Neural cell (in vitro differentiated cells): ENCODE measurements at regions not wholly inside any gene's neighbourhood (a gene's known extent, or its start where the extent isn't known, plus 50 kb on each side); places are given as distances from the start of the nearest gene placed in this dataset.
A peak's percentile ranks its signal among the peaks of the same experiment; 100 is the strongest.
"Not testable (repeated sequence)": the region's sequence is repeated elsewhere in the genome, so short reads cannot be mapped to it uniquely, and the experiment has no call there.

Experiments
- H2AFZ ChIP-seq: fragments of 200-600, 300-800 bp; sonication (generic), shearing (Covaris generic); 2 replicates; pipeline ENCODE4 v1.6.0; 2014; ENCODE audit warnings: low read depth, mild to moderate bottlenecking, antibody characterized with exemption, low read length, moderate library complexity
- H3F3A ChIP-seq: fragments of 200-600 bp; shearing (Covaris generic); 2 replicates; pipeline ENCODE4 v1.6.1; 2016; ENCODE audit warnings: mild to moderate bottlenecking, moderate library complexity, mixed read lengths, antibody characterized with exemption, low read length; ENCODE audit not compliant: insufficient read depth, poor library complexity, severe bottlenecking
- H3K27ac ChIP-seq: fragments of 200-600, 300-800 bp; sonication (generic), shearing (Covaris generic); 2 replicates; pipeline ENCODE4 v1.5.1; 2014; ENCODE audit warnings: mild to moderate bottlenecking, low read length, moderate library complexity
- H3K27me3 ChIP-seq: fragments of 300-800, 200-600 bp; sonication (generic), shearing (Covaris generic); 2 replicates; pipeline ENCODE4 v1.6.0; 2014; ENCODE audit warnings: mild to moderate bottlenecking, low read depth, low read length, moderate library complexity; ENCODE audit not compliant: insufficient read depth
- H3K36me3 ChIP-seq: fragments of 300-800, 200-600 bp; sonication (generic), shearing (Covaris generic); 2 replicates; pipeline ENCODE4 v1.5.1; 2014; ENCODE audit warnings: mild to moderate bottlenecking, antibody characterized with exemption, low read length, moderate library complexity; ENCODE audit not compliant: insufficient read depth
- H3K4me2 ChIP-seq: fragments of 300-800, 200-600 bp; sonication (generic), shearing (Covaris generic); 2 replicates; pipeline ENCODE4 v1.6.0; 2014; ENCODE audit warnings: mild to moderate bottlenecking, low read length
- H3K4me3 ChIP-seq: fragments of 300-800, 200-600 bp; sonication (generic), shearing (Covaris generic); 2 replicates; pipeline ENCODE4 v1.5.1; 2014; ENCODE audit warnings: mild to moderate bottlenecking, low read length, moderate library complexity
- H3K79me2 ChIP-seq: fragments of 200-600 bp; shearing (Covaris generic); replicated peaks from 2 replicates; pipeline ENCODE4 v1.6.0; 2014; ENCODE audit warnings: mild to moderate bottlenecking, low read length, moderate library complexity; ENCODE audit not compliant: insufficient read depth
- H3K9ac ChIP-seq: fragments of 300-800, 200-600 bp; sonication (generic), shearing (Covaris generic); 2 replicates; pipeline ENCODE4 v1.6.1; 2016; ENCODE audit warnings: mild to moderate bottlenecking, low read length, mixed read lengths
- H3K9me2 ChIP-seq: fragments of 200-600 bp; shearing (Covaris generic); 2 replicates; pipeline ENCODE4 v1.6.1; 2016; ENCODE audit warnings: mild to moderate bottlenecking, low read length, mixed read lengths; ENCODE audit not compliant: insufficient read depth
- H3K9me3 ChIP-seq: fragments of 200-600, 300-800 bp; sonication (generic), shearing (Covaris generic); 2 replicates; pipeline ENCODE4 v1.6.1; 2016; ENCODE audit warnings: mild to moderate bottlenecking, mixed run types, low read length, moderate library complexity, mixed read lengths
- H4K20me1 ChIP-seq: fragments of 200-600 bp; shearing (Covaris generic); 2 replicates; pipeline ENCODE4 v1.6.1; 2016; ENCODE audit warnings: mild to moderate bottlenecking, mixed run types; ENCODE audit not compliant: insufficient read depth
- CTCF ChIP-seq: fragments of 450-650 bp; IDR thresholded peaks from 2 replicates; pipeline ENCODE4 v1.5.1; 2014; ENCODE audit warnings: antibody characterized with exemption, mild to moderate bottlenecking, moderate library complexity; ENCODE audit not compliant: poor library complexity, severe bottlenecking
- EP300 ChIP-seq: fragments of 450-650 bp; conservative IDR thresholded peaks from 2 replicates; pipeline ENCODE4 v1.6.1; 2014; ENCODE audit warnings: antibody characterized with exemption, mild to moderate bottlenecking, moderate library complexity; ENCODE audit not compliant: poor library complexity, severe bottlenecking
- EZH2 ChIP-seq: fragments of 200-600, 300-800 bp; shearing (Covaris generic), sonication (generic); IDR thresholded peaks from 2 replicates; pipeline ENCODE4 v1.6.1; 2014; ENCODE audit warnings: antibody characterized with exemption, low read length, borderline replicate concordance, mild to moderate bottlenecking; ENCODE audit not compliant: insufficient read depth, poor library complexity, severe bottlenecking
- MXI1 ChIP-seq: fragments of 450-650 bp; conservative IDR thresholded peaks from 2 replicates; pipeline ENCODE4 v1.6.1; 2014; ENCODE audit warnings: antibody characterized with exemption, mild to moderate bottlenecking; ENCODE audit not compliant: poor library complexity, severe bottlenecking
- POLR2AphosphoS5 ChIP-seq: IDR thresholded peaks from 2 replicates; pipeline ENCODE4 v1.6.1; 2012
- RAD21 ChIP-seq: fragments of 450-650 bp; conservative IDR thresholded peaks from 2 replicates; pipeline ENCODE4 v1.6.1; 2014; ENCODE audit warnings: antibody characterized with exemption, mild to moderate bottlenecking, moderate library complexity
- REST ChIP-seq: IDR thresholded peaks from 2 replicates; pipeline ENCODE4 v1.6.1; 2012; ENCODE audit warnings: borderline replicate concordance
- SMC3 ChIP-seq: fragments of 450-650 bp; conservative IDR thresholded peaks from 2 replicates; pipeline ENCODE4 v1.6.1; 2014; ENCODE audit warnings: antibody characterized with exemption, mild to moderate bottlenecking, moderate library complexity; ENCODE audit not compliant: poor library complexity
- TAF1 ChIP-seq: IDR thresholded peaks from 2 replicates; pipeline ENCODE4 v1.6.1; 2012; ENCODE audit warnings: low read depth

GRCh38 chr14:30277268-30277667 is 281.7 kb upstream of the G2E3 start:
- Histone ChIP-seq H3K27ac (no peak overlapping the region), H3K4me2 (no peak overlapping the region), H4K20me1 (no peaks in the 10 kb centered on the region), H3K27me3 (no peaks in the 10 kb centered on the region), H2AFZ (no peak overlapping the region), H3K79me2 (no peaks in the 10 kb centered on the region), H3K9me3 (no peaks in the 10 kb centered on the region), H3K9ac (no peak overlapping the region), H3F3A (peaks cover 12% of the 10 kb centered on the region), H3K9me2 (no peaks in the 10 kb centered on the region), H3K36me3 (no peaks in the 10 kb centered on the region), H3K4me3 (no peak overlapping the region)
- no peak for TF ChIP-seq SMC3
- no peak for TF ChIP-seq CTCF
- no peak for TF ChIP-seq RAD21
- no peak for TF ChIP-seq MXI1
- TF ChIP-seq REST, result no peak
- no peak for TF ChIP-seq EZH2
- TF ChIP-seq POLR2AphosphoS5, result no peak
- no peak for TF ChIP-seq EP300
- no peak for TF ChIP-seq TAF1

- not testable (repeated sequence) for H3F3A ChIP-seq, H3K9me3 ChIP-seq, H3K36me3 ChIP-seq, H3K79me2 ChIP-seq, H3K9ac ChIP-seq, H4K20me1 ChIP-seq, H3K4me2 ChIP-seq, H3K27me3 ChIP-seq, H3K27ac ChIP-seq, H2AFZ ChIP-seq, H3K9me2 ChIP-seq, H3K4me3 ChIP-seq
Observed at GRCh38 chr14:30278856-30279255, 280.1 kb upstream of the G2E3 start.

- H2AFZ ChIP-seq, result no peak overlapping the region
- H3F3A ChIP-seq, result no peaks in the 10 kb centered on the region
- no peak overlapping the region for H3K27ac ChIP-seq
Observed at GRCh38 chr14:30283822-30284446, 275.0 kb upstream of the G2E3 start.

More at GRCh38 chr14:30283822-30284446, 275.0 kb upstream of the G2E3 start:
- Histone ChIP-seq H3K27me3 (no peaks in the 10 kb centered on the region), H3K36me3 (no peaks in the 10 kb centered on the region), H3K79me2 (no peaks in the 10 kb centered on the region), H3K9me3 (no peaks in the 10 kb centered on the region), H3K9ac (no peak overlapping the region), H3K4me2 (no peak overlapping the region), H3K9me2 (no peaks in the 10 kb centered on the region), H4K20me1 (no peaks in the 10 kb centered on the region), H3K4me3 (no peak overlapping the region)
- TF ChIP-seq EZH2 (no peak), TAF1 (no peak), SMC3 (no peak), EP300 (no peak), REST (no peak), CTCF (peak; percentile 46)
